OCI-LY7 (cell line): ENCODE measurements at regions not wholly inside any gene's neighbourhood (a gene's known extent, or its start where the extent isn't known, plus 50 kb on each side); places are given as distances from the start of the nearest gene placed in this dataset.

ENCODE experiments used
- EZH2phosphoT487 ChIP-seq: fragments of 200-600 bp; sonication (generic); IDR thresholded peaks from 2 replicates; pipeline ENCODE4 v1.6.1; 2018; ENCODE audit warnings: low read depth, borderline replicate concordance, mild to moderate bottlenecking, mixed run types, antibody characterized with exemption, low read length, moderate library complexity, mixed read lengths
- TF ChIP-seq, protein P1 (sequence below): fragments of 200-600 bp; sonication (generic); conservative IDR thresholded peaks from 2 replicates; pipeline ENCODE4 v1.5.1; 2014; ENCODE audit warnings: mild to moderate bottlenecking, antibody characterized with exemption, low read length, moderate library complexity, mixed read lengths

GRCh38 chr7:98470485-98471240 is 69.8 kb upstream of the BAIAP2L1 start:
- TF ChIP-seq, protein P1, sequence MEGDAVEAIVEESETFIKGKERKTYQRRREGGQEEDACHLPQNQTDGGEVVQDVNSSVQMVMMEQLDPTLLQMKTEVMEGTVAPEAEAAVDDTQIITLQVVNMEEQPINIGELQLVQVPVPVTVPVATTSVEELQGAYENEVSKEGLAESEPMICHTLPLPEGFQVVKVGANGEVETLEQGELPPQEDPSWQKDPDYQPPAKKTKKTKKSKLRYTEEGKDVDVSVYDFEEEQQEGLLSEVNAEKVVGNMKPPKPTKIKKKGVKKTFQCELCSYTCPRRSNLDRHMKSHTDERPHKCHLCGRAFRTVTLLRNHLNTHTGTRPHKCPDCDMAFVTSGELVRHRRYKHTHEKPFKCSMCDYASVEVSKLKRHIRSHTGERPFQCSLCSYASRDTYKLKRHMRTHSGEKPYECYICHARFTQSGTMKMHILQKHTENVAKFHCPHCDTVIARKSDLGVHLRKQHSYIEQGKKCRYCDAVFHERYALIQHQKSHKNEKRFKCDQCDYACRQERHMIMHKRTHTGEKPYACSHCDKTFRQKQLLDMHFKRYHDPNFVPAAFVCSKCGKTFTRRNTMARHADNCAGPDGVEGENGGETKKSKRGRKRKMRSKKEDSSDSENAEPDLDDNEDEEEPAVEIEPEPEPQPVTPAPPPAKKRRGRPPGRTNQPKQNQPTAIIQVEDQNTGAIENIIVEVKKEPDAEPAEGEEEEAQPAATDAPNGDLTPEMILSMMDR = no peak
- TF ChIP-seq EZH2phosphoT487 = no peak
